Hematopoietic multipotent progenitor cell treated with erythropoietin and hydrocortisone succinate and interleukin-3 and kit ligand, for 17 days (in vitro differentiated cells): ENCODE measurements at regions not wholly inside any gene's neighbourhood (a gene's known extent, or its start where the extent isn't known, plus 50 kb on each side); places are given as distances from the start of the nearest gene placed in this dataset.

Source experiments
- DNase-seq: peaks from one replicate; pipeline ENCODE4 v3.0.0-alpha.2; 2015; ENCODE audit warnings: low spot score

DNA sequence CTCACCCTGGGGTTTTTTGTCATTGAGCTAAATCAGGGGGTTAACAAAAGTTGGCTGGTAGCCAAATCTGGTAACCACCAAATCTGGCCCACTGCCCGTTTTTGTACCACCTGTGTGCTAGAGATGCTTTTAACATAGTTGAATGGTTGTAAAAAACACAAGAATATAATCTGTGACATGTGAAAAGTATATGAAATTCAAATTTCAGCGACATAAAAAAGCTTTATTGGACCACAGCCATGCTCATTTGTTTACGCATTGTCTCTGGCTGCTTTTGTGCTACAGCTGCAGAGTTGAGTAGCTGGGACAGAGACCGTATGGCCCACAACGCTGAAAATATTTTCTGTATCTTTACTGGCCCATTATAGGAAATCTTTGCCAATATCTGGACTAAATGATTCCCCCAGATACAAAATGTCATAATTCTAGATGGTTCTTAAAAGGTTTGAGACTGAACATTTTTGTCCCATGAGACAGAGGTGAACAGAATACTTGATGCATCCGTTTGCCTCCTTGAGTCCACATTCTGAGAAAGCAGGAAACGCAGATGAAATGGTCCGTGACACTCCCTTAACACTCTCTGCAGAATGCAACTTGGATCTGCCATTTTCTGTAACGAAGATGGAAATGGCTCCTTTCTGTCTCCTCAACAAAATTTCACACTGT is 120.9 kb upstream of the PDZRN3 start:
- DNase-seq = no peak

DNA sequence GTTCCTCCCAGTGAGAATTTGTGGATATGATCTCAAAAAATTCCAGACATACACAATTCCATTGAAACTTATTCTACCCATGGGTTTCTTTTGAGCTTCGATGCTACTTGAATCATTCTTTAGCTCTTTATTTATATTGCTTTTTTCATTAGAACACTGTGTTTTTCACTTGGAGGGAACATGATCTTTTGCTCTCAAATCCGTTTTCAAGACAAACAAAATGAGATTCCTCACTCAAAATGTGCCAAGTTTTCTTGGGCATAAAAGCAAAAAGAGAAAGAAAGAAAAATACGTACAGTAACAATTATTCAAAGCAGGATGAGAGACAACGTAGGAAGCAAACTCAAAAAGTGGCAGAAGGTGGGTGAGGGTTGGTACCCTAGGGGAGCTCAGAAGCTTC is 118.8 kb upstream of the PDZRN3 start:
- no peak for DNase-seq

DNA sequence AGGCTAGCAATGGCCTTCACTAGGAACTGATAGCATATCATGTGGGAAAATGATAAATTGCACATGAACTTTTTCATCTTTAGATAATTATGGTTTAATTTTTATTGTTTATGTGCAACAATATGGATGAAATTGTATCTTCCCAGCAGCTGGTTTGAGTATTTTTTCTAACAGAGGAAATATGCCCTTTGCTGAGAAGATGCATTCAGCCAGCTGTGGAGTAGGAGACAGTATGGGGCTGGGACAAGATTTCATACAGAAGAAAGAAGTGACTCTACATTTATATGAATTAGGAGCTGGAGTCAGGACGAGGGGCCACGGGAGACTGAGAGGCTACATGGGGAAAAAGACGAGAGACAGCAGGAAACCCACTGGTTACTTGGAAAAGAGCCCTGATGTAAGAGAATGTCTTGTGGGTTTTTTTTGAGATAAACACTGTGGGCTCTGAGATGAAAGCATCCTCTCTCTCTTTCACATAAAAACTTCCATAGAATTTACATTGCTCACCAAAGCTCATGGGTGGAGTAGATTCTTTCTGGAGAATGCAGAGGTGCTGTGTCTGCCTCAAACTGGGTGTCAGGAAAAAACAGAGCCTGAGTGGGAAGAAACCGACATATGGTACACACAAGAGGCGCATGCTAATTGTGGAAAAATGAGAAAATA is 115.2 kb upstream of the PDZRN3 start:
- DNase-seq = no peak

DNA sequence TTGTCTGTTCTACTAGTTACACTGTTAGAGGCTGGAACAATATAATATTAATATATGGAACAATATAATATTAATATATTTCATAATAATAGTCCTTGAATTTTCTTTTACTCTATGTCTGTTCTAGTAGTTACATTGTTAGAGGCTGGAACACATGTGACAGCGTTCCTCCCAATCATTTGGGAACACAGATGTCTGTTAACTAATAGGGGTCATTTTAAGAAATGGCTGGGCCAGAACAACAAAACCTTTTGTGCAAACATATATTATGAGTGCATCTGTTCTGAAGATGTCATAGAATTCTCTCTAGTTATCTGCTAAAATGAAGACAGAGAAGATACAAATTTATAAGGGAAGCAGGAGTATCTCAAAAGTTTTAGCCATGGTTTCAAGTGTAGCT is 114.0 kb upstream of the PDZRN3 start:
- DNase-seq = no peak

DNA sequence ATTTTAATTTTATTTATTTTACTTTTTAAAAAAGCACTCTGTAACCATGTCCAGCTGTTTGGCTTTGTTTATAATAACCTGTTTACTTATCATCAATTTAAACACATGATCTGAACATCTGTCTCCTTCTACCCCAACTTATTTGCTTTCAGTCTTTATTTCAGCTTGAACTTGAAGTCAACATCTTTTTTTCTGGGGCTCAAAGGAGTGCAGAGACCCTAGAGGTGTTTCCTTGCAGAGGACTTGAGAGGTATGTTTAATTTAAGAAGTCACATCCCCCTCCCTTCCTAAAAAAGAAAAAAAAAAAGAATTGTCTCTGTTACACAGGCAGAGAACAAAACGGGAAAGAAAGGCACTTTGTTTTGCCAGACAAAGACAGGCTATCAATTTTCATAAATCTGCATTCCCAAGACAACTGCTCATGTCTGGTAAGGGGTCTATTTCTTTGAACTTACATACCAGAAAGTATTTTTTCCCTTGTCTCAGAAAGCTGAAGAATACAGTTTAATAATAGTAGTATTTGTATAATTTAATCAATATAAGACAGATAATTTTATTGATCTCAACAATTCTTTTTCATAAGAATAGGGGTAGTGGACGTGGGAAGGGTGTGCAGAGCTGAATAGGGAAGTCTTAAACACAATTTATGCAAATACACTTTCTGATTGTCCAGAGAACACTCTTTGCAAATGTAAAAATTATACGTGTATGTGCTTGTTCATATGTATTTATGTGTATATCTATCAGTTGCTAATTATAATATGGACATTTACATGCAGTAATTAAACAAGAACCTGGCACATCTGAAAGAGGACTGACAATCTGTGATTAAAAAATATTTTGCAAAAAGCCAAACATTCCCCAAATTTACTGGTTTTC is 109.7 kb upstream of the PDZRN3 start:
- no peak for DNase-seq

DNA sequence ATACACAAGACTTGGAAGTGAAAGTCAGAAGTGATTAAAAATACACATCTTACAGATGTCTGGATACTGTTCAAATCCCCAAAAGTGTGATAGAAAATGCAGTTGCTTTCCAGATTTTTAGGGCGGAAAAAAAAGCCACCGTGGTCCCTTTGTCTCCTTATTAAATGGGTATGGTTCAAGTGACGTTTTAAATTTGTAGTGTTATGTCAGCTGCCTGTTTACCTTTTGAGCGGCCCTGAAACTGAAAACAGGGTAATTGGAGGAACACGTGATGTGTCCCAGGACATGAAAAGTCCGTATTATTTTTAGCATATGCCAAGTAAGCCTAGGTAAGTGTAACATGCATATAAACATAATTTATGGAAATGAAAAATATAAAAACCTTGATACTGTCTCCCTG is 109.0 kb upstream of the PDZRN3 start:
- DNase-seq = no peak

DNA sequence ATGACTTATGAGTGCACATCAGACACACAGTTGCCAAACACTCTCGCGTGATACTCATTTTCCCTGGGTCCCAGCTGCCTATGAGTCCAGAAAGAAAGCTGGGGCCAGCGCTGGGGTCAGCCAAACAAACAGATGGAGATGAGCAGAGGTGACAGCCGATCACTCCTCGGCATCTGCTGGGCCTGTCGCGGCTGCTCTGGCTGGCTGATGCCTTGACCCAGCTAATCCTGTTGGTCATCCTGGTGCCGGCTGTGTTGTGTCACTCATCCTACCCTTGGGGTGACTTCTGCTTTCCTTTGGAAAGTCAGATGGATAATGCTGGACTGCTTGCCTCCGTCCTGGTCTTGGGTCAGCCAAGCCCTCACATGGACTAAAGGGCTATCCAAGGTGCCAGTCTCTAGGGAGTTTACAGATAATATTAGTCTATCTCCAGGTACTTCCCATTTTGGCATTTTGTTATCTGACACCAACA is 105.3 kb upstream of the PDZRN3 start:
- no peak for DNase-seq

DNA sequence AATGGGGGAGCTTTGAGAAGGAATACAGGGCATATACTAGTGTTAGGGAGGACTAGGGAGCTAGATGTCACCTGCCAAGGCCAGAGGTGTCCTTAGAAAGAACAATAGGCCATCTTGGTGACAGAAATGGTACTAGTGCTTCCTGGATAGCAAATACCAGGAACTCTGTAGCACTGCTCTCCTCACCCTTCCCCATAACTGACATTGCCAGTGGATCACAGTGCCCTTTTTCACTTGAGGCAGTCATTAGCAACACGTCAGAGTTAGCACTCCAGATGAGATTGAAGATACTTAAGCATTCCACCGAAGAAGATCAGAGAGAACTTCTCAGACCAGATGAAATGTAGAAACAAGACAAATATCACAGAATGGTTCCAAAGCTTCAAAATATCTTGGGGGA is 103.1 kb upstream of the PDZRN3 start:
- DNase-seq = no peak

DNA sequence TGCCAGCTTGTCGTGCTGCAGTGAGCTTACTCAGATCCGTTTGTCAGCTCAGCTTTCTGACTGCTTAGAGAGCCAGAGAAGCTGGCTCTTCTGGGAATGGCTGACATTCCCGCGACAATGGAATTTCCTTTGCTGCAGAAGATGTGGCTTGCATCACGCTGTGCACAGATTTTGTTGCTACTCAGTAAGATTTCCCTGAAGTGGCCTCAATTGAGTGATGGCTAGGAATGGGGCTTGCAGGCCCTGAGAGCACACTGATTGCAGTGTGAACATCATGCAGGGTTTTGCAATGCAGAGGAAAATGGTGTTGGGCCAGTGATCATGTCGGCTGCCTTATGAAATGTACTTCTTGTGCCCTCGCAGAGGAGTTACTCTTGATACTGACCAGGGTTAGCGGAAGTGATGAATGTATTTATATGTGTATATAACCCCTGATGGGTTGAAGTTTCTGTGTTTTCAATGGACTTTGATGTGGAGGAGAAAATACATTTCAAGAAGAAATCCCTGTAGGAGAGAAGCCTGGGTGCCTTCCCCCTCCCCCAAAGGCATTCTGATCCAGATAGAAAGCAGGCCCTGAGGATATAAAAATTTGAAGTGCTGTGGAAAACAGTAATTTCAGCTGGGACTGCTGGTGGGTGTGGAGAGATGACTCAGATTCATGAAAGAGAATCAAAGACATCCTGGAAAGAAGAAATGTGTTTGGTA is 102.5 kb upstream of the PDZRN3 start:
- DNase-seq = no peak

DNA sequence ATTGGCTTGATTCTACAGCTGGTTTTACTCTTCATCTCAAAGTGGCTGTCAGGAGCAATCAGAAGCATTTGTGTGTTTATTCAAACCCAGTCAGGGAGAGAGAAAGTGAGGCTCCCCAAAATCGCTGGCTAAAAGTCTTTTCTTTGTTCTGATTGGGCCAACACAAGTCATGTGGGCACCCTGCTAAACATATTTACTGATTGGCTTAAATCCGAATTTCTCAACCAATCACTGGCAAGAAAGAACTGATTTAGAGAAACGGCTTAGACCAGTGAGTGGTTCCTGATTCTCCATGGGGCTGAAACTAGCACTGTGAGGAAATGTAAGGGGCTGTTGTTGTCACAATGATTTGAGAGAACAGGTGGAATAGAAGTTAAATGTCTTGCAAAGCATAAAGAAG is 98.9 kb upstream of the PDZRN3 start:
- DNase-seq = no peak

DNA sequence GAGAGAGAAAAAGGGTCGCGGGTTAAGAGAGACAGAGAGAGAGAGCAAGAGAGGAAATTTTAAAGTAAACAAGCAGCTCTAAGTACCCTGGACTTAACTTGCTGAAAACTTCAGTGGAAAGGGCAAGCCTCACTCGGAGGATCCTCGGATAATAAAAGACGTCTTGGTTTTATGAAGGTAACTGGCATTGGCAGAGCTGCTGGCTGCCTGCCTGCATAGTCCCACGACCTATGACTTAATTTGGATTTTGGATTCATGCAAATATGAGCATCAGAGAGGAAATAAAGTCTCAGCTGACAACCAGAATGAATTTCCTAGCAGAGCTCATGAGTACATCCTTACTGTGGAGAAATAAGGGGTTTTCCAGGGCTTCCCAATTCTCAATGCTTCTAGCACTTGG is 95.1 kb upstream of the PDZRN3 start:
- DNase-seq = no peak

DNA sequence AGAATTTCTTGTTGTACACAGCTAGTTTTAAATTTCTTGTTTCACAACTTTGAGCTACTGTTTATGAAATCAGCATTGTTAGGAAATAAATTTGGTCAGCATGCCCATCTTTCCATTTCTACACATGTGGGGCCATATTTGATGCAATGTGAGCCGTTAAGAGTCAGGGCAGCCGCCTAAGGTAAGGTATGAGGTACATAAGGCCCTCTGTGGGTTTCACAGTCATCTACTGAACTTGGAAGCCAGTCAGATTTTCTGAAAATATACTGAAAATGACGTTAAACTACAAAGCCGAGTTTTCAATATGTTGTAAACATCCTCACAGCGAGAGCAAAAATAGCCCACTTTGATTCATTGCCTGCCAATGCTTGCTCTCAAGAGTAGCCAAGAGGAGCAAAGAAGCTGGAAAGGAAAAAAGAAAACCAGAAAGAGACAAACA is 94.7 kb upstream of the PDZRN3 start:
- DNase-seq = no peak

DNA sequence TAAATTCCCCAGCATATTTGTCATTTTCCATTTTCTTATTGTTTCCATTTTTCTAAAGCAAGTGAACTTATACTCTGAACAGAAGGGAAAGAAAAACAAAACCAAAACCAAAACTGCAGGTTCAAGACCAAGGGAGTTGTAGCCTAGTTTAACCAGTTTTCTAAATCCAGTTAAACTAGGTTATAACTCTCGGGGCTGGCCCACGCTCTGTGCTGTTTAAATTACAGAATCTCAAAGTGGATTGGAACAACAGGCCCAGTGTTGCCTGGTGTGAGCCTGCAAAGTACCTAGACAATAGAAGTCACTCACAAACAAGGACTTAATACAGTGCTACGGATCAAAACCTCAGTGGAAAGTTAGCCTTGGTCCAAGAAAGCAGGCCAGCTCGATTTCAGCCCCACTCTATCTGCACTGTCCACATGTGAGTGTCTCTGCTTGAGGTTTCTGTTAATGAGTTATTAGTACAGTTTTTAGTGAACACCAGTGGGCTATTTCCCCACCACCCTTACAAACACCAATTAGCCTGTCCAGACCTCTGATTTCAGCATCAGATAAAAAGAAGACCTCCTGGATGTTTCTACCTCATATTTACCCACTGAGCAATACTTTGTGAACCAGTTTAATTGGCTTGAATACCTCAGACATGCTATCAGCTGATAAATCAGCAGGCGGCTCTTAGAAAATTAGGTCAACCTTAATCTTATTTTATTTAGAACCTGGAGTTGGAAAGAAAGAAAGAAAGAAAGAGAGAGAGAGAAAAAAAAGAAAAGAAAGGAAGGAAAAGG is 93.8 kb upstream of the PDZRN3 start:
- DNase-seq = no peak

DNA sequence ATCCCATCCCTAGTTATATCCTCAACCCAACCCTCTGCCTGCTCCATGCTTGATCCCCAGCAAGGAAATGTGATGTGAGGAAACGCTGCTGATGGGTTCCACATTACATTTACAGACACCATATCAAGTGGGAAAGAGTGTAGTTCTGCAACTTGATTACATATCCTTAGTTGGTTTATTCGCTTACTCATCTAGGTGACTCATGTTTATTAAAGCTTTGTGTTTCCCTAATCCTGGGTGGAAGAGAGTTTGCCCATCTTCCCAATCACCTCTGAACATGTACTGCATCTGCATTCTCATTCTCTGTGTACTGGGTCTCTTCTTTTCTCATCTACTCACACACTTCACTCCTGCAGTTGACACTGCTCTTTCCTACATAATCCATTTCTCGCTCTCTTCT is 91.7 kb upstream of the PDZRN3 start:
- no peak for DNase-seq

DNA sequence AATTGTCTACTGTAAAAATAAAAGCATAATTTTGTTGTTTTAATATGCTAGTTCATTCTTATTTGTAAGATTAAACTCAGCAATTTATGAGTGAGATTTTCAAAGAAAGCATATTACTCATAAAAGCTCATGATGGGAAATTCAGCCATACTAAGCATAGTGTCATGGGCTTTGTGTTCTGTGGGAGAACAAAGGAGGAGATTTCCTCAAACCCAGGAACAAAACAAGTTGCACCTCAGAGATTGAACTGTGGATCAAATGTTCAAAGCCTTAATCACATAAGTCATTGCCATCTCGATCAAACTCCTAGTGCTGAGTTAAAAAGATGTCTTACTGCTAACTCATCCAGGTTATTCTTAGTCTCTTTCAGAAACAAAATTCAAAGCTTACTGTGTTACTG is 85.6 kb upstream of the PDZRN3 start:
- DNase-seq = no peak

DNA sequence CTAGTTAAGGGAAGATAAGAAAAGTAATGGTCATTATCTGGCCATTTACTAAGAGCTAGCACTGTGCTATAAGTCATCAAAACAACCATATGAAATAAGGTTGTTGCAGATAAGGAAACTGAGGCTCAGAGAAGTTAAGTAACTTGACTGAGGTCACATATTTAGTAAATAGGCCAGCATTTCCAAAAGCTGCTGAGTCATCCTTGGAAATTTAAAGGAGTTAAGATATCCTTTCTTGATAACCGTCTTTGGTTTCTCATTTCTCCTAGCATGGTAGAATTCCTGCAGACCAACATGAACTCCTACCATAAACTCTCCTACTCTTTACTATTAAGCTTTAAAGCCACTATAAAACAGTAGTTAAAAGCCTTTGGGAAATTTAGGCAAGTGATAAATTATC is 85.0 kb upstream of the PDZRN3 start:
- no peak for DNase-seq

DNA sequence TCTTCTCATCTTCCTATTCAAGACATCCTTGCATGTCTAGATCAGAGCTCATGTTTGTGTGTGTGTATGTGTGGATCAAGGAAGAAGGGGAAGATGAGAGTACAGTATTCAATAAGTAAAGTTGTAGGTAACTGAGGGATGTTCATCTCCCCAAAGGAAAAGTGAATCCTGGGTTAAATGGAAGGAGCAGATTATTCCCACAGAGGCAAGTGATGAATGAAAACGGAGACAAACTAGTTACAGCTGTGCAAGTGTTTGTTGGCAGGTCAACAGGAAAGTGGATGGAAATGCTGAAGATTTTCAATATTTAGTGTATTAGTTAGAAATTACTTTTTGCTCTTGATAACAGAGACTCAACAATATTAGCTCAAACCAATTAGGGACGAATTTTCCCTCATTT is 84.2 kb upstream of the PDZRN3 start:
- DNase-seq = no peak

DNA sequence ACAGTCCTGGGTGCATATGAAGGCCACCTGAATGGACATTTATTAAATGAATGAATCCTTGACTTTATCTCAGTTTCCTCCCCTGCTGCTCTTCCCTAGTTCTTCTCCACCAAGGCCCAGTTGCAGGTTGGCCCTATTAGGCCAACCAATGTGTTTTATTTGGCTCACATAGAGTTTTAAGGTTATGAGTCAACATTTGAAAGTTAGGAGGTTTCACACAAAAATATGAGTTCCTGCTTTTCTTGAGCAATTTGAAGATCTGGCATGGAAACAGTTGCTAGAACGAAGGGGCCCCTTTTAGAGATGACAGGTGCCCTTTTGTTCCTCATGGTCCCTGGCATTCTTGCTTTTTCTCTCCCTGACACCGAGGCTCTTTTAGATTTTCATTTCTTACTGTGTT is 83.0 kb upstream of the PDZRN3 start:
- DNase-seq = no peak

DNA sequence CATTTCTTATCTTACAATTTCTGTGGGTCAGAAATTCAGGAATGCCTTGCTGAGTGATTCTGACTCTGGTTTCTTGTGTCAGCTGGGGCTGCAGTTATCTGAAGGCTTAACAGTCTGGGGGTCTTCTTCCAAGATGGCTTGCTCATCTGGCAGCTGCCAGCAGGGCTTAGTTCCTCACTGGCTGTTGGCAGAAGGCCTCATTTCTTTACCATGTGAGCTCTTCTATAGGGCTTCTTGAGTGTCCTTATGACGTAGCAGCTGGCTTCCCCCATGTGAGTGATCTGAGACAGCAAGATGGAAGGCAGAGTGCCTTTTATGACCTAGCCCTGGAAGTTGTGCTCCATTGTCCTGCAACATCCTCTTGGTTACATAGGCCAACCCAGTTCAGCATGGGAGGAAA is 82.0 kb upstream of the PDZRN3 start:
- DNase-seq = no peak

DNA sequence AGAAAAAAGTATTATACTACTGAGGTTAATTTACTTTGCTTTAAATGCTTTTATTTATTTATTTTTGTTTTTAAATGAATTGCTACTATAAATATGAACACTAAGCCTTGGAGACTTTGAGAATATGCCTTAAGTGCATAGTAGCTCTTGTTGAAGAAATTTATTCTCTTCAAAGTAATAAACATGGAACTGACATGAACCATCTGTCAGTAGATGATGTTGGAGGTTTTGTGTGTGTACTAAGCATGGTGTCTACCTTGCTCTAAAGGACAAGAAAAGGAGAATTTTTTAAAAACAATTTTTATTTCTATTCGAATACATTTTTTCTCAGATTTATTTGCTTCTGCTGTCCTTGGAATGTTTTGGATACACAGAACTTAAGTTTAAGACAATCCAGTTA is 81.1 kb upstream of the PDZRN3 start:
- DNase-seq = no peak

DNA sequence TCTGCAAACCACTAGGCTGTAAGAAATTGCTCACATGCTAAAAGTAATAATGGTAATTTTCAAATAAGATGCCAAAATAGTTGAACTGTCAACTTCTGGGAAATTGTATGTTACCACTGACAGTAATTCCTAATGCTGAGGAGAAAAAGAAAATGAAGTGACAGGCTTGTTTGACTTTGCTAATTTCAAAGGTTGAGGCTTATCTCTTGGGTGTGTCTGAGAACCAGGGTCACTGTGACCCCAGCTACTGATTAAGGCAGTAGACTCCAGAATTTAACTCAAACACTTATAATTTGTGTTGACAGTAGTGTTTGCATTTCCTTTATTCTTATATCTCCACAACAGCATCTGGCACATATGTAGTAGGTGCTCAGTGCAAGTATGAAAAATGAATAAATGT is 74.6 kb upstream of the PDZRN3 start:
- no peak for DNase-seq

DNA sequence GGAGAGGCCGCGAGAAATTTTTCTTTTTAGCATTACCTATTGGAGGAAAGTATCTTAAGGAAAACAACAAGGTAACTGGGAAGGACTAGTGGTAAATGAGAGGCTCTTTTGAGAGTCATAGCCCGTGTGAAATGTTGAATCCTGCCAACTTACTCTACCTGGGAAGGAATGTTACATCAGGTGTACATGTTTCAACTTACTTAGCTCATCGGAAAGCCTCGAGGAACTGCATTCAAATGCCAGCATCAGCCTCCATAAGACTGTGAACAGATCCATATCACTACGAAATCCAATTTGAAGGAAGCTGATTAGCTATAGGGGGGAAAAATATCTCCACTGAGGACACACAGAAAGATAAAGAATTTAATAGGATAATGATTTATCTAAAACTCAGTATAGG is 72.3 kb upstream of the PDZRN3 start:
- DNase-seq = no peak
